ENCODE measurements at regions not wholly inside any gene's neighbourhood (a gene's known extent, or its start where the extent isn't known, plus 50 kb on each side); places are given as distances from the start of the nearest gene placed in this dataset.
"Not testable (repeated sequence)": the region's sequence is repeated elsewhere in the genome, so short reads cannot be mapped to it uniquely, and the experiment has no call there.

- H3K4me1 Mint-ChIP-seq; DNase-seq (ENCODE audit: low spot score in 2 of 2); H3K4me3 Mint-ChIP-seq; H3K27me3 Mint-ChIP-seq; H3K27ac Mint-ChIP-seq; ATAC-seq (ENCODE audit: low read depth); H3K36me3 Mint-ChIP-seq: not testable (repeated sequence)
- peaks cover 22% of the 10 kb centered on the region for H3K9me3 Mint-ChIP-seq
These were observed 779.8 kb downstream of the UQCRFS1 start for GRCh38 chr19:28433166-28433565.

GRCh38 chr19:28430214-28430613 lies 782.7 kb downstream of the UQCRFS1 start:
- no peaks in the 10 kb centered on the region for H3K4me1 Mint-ChIP-seq
- no peak for ATAC-seq (ENCODE audit: low read depth)
- H3K27ac Mint-ChIP-seq = no peak overlapping the region
- no peak overlapping the region for H3K4me3 Mint-ChIP-seq
- no peaks in the 10 kb centered on the region for H3K27me3 Mint-ChIP-seq
- peaks cover 23% of the 10 kb centered on the region for H3K9me3 Mint-ChIP-seq
- DNase-seq (ENCODE audit: low spot score in 2 of 2) = no peak
- peaks cover 2% of the 10 kb centered on the region for H3K36me3 Mint-ChIP-seq

- ATAC-seq (ENCODE audit: low read depth) (no peak), DNase-seq (ENCODE audit: low spot score in 2 of 2) (no peak)
- Mint-ChIP-seq H3K27ac (no peak overlapping the region), H3K36me3 (peaks cover 2% of the 10 kb centered on the region), H3K27me3 (no peaks in the 10 kb centered on the region), H3K9me3 (peaks cover 21% of the 10 kb centered on the region), H3K4me1 (no peaks in the 10 kb centered on the region), H3K4me3 (no peak overlapping the region)
These were observed 783.6 kb downstream of the UQCRFS1 start for GRCh38 chr19:28429356-28429755.

GRCh38 chr19:28428663-28429348 lies 784.1 kb downstream of the UQCRFS1 start:
- peaks cover 2% of the 10 kb centered on the region for H3K36me3 Mint-ChIP-seq
- ATAC-seq (ENCODE audit: low read depth) (no peak), DNase-seq (ENCODE audit: low spot score in 2 of 2) (no peak)
- no peak overlapping the region for H3K4me3 Mint-ChIP-seq
- peaks cover 17% of the 10 kb centered on the region for H3K9me3 Mint-ChIP-seq
- no peak overlapping the region for H3K27ac Mint-ChIP-seq
- no peaks in the 10 kb centered on the region for H3K27me3 Mint-ChIP-seq
- H3K4me1 Mint-ChIP-seq = no peaks in the 10 kb centered on the region

GRCh38 chr19:28427376-28428083 lies 785.4 kb downstream of the UQCRFS1 start:
- no peak for DNase-seq (ENCODE audit: low spot score in 2 of 2)
- no peak overlapping the region for H3K4me3 Mint-ChIP-seq
- H3K9me3 Mint-ChIP-seq = peaks cover 13% of the 10 kb centered on the region
- no peaks in the 10 kb centered on the region for H3K27me3 Mint-ChIP-seq
- H3K36me3 Mint-ChIP-seq = peaks cover 2% of the 10 kb centered on the region
- ATAC-seq (ENCODE audit: low read depth) = no peak
- H3K4me1 Mint-ChIP-seq = no peaks in the 10 kb centered on the region
- no peak overlapping the region for H3K27ac Mint-ChIP-seq

GRCh38 chr19:28426730-28427225 lies 786.2 kb downstream of the UQCRFS1 start:
- Mint-ChIP-seq H3K36me3 (peaks cover 2% of the 10 kb centered on the region), H3K27ac (no peak overlapping the region), H3K27me3 (no peaks in the 10 kb centered on the region), H3K4me3 (no peak overlapping the region), H3K4me1 (no peaks in the 10 kb centered on the region), H3K9me3 (peaks cover 6% of the 10 kb centered on the region)
- DNase-seq (ENCODE audit: low spot score in 2 of 2) (no peak), ATAC-seq (ENCODE audit: low read depth) (no peak)

- ATAC-seq (ENCODE audit: low read depth) = no peak
- Mint-ChIP-seq H3K27me3 (no peaks in the 10 kb centered on the region), H3K27ac (no peak overlapping the region), H3K4me1 (no peaks in the 10 kb centered on the region), H3K36me3 (peaks cover 2% of the 10 kb centered on the region), H3K4me3 (no peak overlapping the region), H3K9me3 (peaks cover 4% of the 10 kb centered on the region)
- no peak for DNase-seq (ENCODE audit: low spot score in 2 of 2)
These were observed 786.7 kb downstream of the UQCRFS1 start for GRCh38 chr19:28426110-28426729.

- no peak for ATAC-seq (ENCODE audit: low read depth)
- H3K36me3 Mint-ChIP-seq = peaks cover 2% of the 10 kb centered on the region
- H3K9me3 Mint-ChIP-seq = peaks cover 4% of the 10 kb centered on the region
- H3K27me3 Mint-ChIP-seq = no peaks in the 10 kb centered on the region
- no peaks in the 10 kb centered on the region for H3K4me1 Mint-ChIP-seq
- H3K4me3 Mint-ChIP-seq = no peak overlapping the region
- no peak for DNase-seq (ENCODE audit: low spot score in 2 of 2)
- no peak overlapping the region for H3K27ac Mint-ChIP-seq
These were observed 787.7 kb downstream of the UQCRFS1 start for GRCh38 chr19:28425046-28425931.

- no peak overlapping the region for H3K4me3 Mint-ChIP-seq
These were observed 788.3 kb downstream of the UQCRFS1 start for GRCh38 chr19:28424662-28425045.

GRCh38 chr19:28424077-28424476 lies 788.9 kb downstream of the UQCRFS1 start:
- DNase-seq (ENCODE audit: low spot score in 2 of 2) (no peak), ATAC-seq (ENCODE audit: low read depth) (no peak)
- Mint-ChIP-seq H3K4me3 (no peak overlapping the region), H3K36me3 (peaks cover 2% of the 10 kb centered on the region), H3K4me1 (no peaks in the 10 kb centered on the region), H3K27ac (no peak overlapping the region), H3K27me3 (no peaks in the 10 kb centered on the region), H3K9me3 (peaks cover 4% of the 10 kb centered on the region)

More at GRCh38 chr19:28424662-28425045, 788.3 kb downstream of the UQCRFS1 start:
- no peaks in the 10 kb centered on the region for H3K4me1 Mint-ChIP-seq
- peaks cover 4% of the 10 kb centered on the region for H3K9me3 Mint-ChIP-seq
- no peak overlapping the region for H3K27ac Mint-ChIP-seq
- ATAC-seq (ENCODE audit: low read depth) (no peak), DNase-seq (ENCODE audit: low spot score in 2 of 2) (no peak)
- H3K27me3 Mint-ChIP-seq = no peaks in the 10 kb centered on the region
- H3K36me3 Mint-ChIP-seq = peaks cover 2% of the 10 kb centered on the region

GRCh38 chr19:28422791-28423650 lies 789.9 kb downstream of the UQCRFS1 start:
- ATAC-seq (ENCODE audit: low read depth) (no peak), DNase-seq (ENCODE audit: low spot score in 2 of 2) (no peak)
- Mint-ChIP-seq H3K4me1 (no peaks in the 10 kb centered on the region), H3K4me3 (no peak overlapping the region), H3K9me3 (peaks cover 4% of the 10 kb centered on the region), H3K27me3 (no peaks in the 10 kb centered on the region), H3K27ac (no peak overlapping the region), H3K36me3 (peaks cover 2% of the 10 kb centered on the region)

GRCh38 chr19:28422046-28422445 lies 790.9 kb downstream of the UQCRFS1 start:
- no peaks in the 10 kb centered on the region for H3K4me1 Mint-ChIP-seq
- DNase-seq (ENCODE audit: low spot score in 2 of 2) (no peak), ATAC-seq (ENCODE audit: low read depth) (no peak)
- H3K27ac Mint-ChIP-seq = no peak overlapping the region
- peaks cover 2% of the 10 kb centered on the region for H3K36me3 Mint-ChIP-seq
- H3K4me3 Mint-ChIP-seq = no peak overlapping the region
- peaks cover 4% of the 10 kb centered on the region for H3K9me3 Mint-ChIP-seq
- no peaks in the 10 kb centered on the region for H3K27me3 Mint-ChIP-seq

All from memory B cell (primary cell).